ENCODE measurements at regions not wholly inside any gene's neighbourhood (a gene's known extent, or its start where the extent isn't known, plus 50 kb on each side); places are given as distances from the start of the nearest gene placed in this dataset.

DNA sequence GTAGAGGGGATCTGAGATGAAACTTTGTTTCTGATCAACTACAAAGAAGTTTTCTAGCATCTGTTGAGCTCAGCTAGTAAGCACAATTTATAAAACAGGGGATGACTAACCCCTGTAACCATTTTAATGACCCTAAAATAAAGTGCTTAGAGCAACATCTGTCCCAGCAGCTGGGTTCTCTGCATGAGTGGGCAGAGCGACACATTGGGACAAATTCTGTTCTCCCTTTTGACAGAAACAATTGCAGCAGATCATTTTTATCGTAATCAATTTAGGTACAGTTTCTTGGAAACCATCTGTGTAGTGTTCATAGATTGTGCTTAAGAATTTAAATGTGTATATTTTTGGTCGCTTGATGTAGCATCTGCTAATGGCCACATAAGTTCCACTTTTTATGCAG is 678.0 kb downstream of the RNF144A start:
- no peak overlapping the region for H3K4me2 ChIP-seq
- peaks cover 5% of the 10 kb centered on the region; the same call in 2 of the 3 replicates for H3K9me3 ChIP-seq
- no peak overlapping the region for H3K27ac ChIP-seq
- CTCF ChIA-PET: no interaction called here
- FAIRE-seq (no peak), DNase-seq (ENCODE audit: low read depth in 1 of 2, low spot score in 1 of 2) (no peak), ATAC-seq (no peak)
- H3K4me3 ChIP-seq: no peak overlapping the region
- WGBS (ENCODE audit: missing lambda C conversion rate): 43% methylated on average over 3 of the region's 3 CpGs
- TF ChIP-seq RNF2 (IDR thresholded peaks at IDR 0.05; ENCODE audit: borderline replicate concordance, low read depth) (no peak), CBX8 (IDR thresholded peaks at IDR 0.05) (no peak), RCOR1 (IDR thresholded peaks at IDR 0.05; ENCODE audit: low read depth, low read length) (no peak), EP300 (IDR thresholded peaks at IDR 0.05) (no peak), MAZ (IDR thresholded peaks at IDR 0.05; ENCODE audit: borderline replicate concordance, low read depth, low read length) (no peak), JUNB (IDR thresholded peaks at IDR 0.05) (no peak), RARB (CRISPR knock-in tag; IDR thresholded peaks at IDR 0.05) (no peak), BCL3 (IDR thresholded peaks at IDR 0.05) (no peak), HEYL (CRISPR knock-in tag; IDR thresholded peaks at IDR 0.05) (no peak)
- TF ChIP-seq, protein P1, sequence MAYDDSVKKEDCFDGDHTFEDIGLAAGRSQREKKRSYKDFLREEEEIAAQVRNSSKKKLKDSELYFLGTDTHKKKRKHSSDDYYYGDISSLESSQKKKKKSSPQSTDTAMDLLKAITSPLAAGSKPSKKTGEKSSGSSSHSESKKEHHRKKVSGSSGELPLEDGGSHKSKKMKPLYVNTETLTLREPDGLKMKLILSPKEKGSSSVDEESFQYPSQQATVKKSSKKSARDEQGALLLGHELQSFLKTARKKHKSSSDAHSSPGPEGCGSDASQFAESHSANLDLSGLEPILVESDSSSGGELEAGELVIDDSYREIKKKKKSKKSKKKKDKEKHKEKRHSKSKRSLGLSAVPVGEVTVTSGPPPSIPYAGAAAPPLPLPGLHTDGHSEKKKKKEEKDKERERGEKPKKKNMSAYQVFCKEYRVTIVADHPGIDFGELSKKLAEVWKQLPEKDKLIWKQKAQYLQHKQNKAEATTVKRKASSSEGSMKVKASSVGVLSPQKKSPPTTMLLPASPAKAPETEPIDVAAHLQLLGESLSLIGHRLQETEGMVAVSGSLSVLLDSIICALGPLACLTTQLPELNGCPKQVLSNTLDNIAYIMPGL (CRISPR knock-in tag; IDR thresholded peaks at IDR 0.05; ENCODE audit: borderline replicate concordance): no peak
- POLR2A ChIA-PET: no interaction called here
- no peaks in the 10 kb centered on the region for H3K4me1 ChIP-seq

DNA sequence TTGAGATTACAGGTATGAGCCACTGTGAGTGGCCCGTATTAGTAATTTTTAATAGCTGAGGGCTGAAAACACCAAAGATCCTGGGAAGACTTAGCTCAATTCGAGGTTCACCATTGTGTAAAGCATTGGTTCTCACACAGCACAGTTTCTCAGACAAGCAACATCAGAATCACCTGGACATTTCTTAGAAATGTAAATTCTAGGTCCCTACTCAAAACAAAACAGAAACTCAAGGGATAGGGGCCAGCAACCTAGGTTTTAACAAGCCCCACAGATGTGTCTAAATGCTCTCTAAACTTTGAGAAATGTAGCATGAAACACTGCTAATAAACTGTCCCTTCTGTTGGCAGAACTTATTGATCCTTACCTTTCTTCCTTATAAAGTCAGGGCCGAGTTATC is 681.2 kb downstream of the RNF144A start:
- ATAC-seq (no peak), DNase-seq (ENCODE audit: low read depth in 1 of 2, low spot score in 1 of 2) (no peak), FAIRE-seq (no peak)
- no peak overlapping the region for H3K4me2 ChIP-seq
- TF ChIP-seq HOXA7 (CRISPR knock-in tag; IDR thresholded peaks at IDR 0.05) (no peak), FOSB (CRISPR knock-in tag; IDR thresholded peaks at IDR 0.05) (no peak), RCOR1 (IDR thresholded peaks at IDR 0.05; ENCODE audit: low read depth, low read length) (no peak), GATA3 (IDR thresholded peaks at IDR 0.05; ENCODE audit: borderline replicate concordance) (no peak), CBX8 (IDR thresholded peaks at IDR 0.05) (no peak), SMC3 (IDR thresholded peaks at IDR 0.05) (no peak), RARB (CRISPR knock-in tag; IDR thresholded peaks at IDR 0.05) (no peak), FOXS1 (CRISPR knock-in tag; IDR thresholded peaks at IDR 0.05) (no peak), CHD2 (IDR thresholded peaks at IDR 0.05; ENCODE audit: low read length, partially characterized antibody) (no peak), CHD4 (IDR thresholded peaks at IDR 0.05; ENCODE audit: borderline replicate concordance) (no peak), KDM5A (IDR thresholded peaks at IDR 0.05) (no peak), HEYL (CRISPR knock-in tag; IDR thresholded peaks at IDR 0.05) (no peak), RNF2 (IDR thresholded peaks at IDR 0.05; ENCODE audit: borderline replicate concordance, low read depth) (no peak), SREBF2 (IDR thresholded peaks at IDR 0.05) (no peak), PHF8 (IDR thresholded peaks at IDR 0.05; ENCODE audit: borderline replicate concordance, low read depth) (no peak), ELK1 (IDR thresholded peaks at IDR 0.05; ENCODE audit: low read depth, low read length) (no peak), ATOH8 (CRISPR knock-in tag; IDR thresholded peaks at IDR 0.05; ENCODE audit: low read depth) (no peak)
- TF ChIP-seq, protein P1 (CRISPR knock-in tag; IDR thresholded peaks at IDR 0.05; ENCODE audit: borderline replicate concordance): no peak
- ChIA-PET POLR2A (no interaction called here), CTCF (interaction anchor here (0.6 to 1.1 kb wide), 4 partner anchors 8 to 1217 kb away, joined by 3 to 4 read pairs (median 3); no protein-coding TSS in a partner anchor)
- WGBS (ENCODE audit: missing lambda C conversion rate): 16% methylated on average over 3 of the region's 3 CpGs
- H3K4me1 ChIP-seq: no peaks in the 10 kb centered on the region
- H3K27ac ChIP-seq: no peak overlapping the region
- no peak overlapping the region for H3K4me3 ChIP-seq
- peaks cover 14% of the 10 kb centered on the region for H3K9me3 ChIP-seq
